Type B pancreatic cell (in vitro differentiated cells): ENCODE measurements at regions not wholly inside any gene's neighbourhood (a gene's known extent, or its start where the extent isn't known, plus 50 kb on each side); places are given as distances from the start of the nearest gene placed in this dataset.

Source experiments
- DNase-seq: peaks from one replicate; pipeline ENCODE4 v3.0.0; 2021; ENCODE audit warnings: mixed read lengths; ENCODE audit not compliant: unreplicated experiment; ENCODE audit errors: extremely low spot score
- H3K27ac Mint-ChIP-seq: 2 replicates; pipeline ENCODE4 v1.8.0; 2021; ENCODE audit warnings: mild to moderate bottlenecking, mixed read lengths
- H3K27me3 Mint-ChIP-seq: 2 replicates; pipeline ENCODE4 v1.8.0; 2021; ENCODE audit warnings: mixed read lengths
- H3K36me3 Mint-ChIP-seq: 2 replicates; pipeline ENCODE4 v1.8.0; 2021; ENCODE audit warnings: mixed read lengths
- H3K4me1 Mint-ChIP-seq: one replicate; pipeline ENCODE4 v1.8.0; 2021; ENCODE audit warnings: mixed read lengths; ENCODE audit not compliant: unreplicated experiment
- H3K4me3 Mint-ChIP-seq: 2 replicates; pipeline ENCODE4 v1.8.0; 2021; ENCODE audit warnings: mild to moderate bottlenecking, mixed read lengths
- H3K9me3 Mint-ChIP-seq: 2 replicates; pipeline ENCODE4 v1.8.0; 2021; ENCODE audit warnings: mixed read lengths
- TF ChIP-seq, protein P1 (sequence below): fragments of 200-600 bp; sonication (generic); conservative IDR thresholded peaks from 2 replicates; pipeline ENCODE4 v1.5.0; 2021; ENCODE audit warnings: antibody characterized with exemption, mild to moderate bottlenecking

DNA sequence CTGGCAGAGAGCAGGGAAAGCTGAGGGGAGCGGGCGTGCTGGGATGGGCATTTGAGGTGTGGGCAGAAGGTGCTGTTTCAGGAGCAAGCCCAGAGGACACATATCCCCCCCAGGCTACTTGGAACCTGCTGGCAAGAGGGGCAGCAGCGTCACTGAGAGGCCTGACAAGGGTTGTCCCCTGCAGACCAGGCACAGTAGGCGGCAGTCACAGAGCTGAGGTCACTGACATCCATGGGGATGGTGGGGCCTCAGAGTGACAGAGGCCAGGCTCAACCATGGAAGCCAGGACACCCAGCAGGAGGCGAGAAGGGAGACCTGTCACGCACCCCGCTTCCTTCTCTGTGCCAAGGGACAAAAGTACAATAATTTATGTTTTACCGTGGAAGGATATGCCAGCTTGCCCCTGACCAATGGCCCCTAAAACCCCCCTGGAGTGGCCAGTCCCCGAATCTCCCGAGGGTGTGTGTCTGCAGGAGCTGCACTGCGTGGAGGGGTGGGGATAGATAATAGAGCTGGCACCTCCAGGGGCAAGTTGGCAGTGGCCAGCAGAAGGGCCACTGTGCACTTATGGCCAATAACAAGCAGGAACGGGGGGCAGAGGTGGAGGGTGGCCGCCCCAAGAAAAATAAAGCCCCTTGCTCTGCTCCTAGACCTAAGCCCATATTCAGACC lies 86.3 kb upstream of the SLC66A3 start:
- no peak overlapping the region for H3K27ac Mint-ChIP-seq
- no peak for DNase-seq

GRCh38 chr2:11069566-11070185 lies 85.6 kb upstream of the SLC66A3 start:
- DNase-seq, result no peak
- H3K4me3 Mint-ChIP-seq, result no peak overlapping the region
- no peaks in the 10 kb centered on the region for H3K9me3 Mint-ChIP-seq
- H3K27ac Mint-ChIP-seq, result no peak overlapping the region
- no peaks in the 10 kb centered on the region for H3K36me3 Mint-ChIP-seq
- TF ChIP-seq, protein P1, sequence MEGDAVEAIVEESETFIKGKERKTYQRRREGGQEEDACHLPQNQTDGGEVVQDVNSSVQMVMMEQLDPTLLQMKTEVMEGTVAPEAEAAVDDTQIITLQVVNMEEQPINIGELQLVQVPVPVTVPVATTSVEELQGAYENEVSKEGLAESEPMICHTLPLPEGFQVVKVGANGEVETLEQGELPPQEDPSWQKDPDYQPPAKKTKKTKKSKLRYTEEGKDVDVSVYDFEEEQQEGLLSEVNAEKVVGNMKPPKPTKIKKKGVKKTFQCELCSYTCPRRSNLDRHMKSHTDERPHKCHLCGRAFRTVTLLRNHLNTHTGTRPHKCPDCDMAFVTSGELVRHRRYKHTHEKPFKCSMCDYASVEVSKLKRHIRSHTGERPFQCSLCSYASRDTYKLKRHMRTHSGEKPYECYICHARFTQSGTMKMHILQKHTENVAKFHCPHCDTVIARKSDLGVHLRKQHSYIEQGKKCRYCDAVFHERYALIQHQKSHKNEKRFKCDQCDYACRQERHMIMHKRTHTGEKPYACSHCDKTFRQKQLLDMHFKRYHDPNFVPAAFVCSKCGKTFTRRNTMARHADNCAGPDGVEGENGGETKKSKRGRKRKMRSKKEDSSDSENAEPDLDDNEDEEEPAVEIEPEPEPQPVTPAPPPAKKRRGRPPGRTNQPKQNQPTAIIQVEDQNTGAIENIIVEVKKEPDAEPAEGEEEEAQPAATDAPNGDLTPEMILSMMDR, result no peak
- peaks cover 31% of the 10 kb centered on the region for H3K27me3 Mint-ChIP-seq
- peaks cover 20% of the 10 kb centered on the region for H3K4me1 Mint-ChIP-seq

More for the DNA sequence above, 86.3 kb upstream of the SLC66A3 start:
- Mint-ChIP-seq H3K4me3 (no peak overlapping the region), H3K9me3 (no peaks in the 10 kb centered on the region), H3K4me1 (peaks cover 17% of the 10 kb centered on the region), H3K36me3 (no peaks in the 10 kb centered on the region), H3K27me3 (peaks cover 31% of the 10 kb centered on the region)
- TF ChIP-seq, protein P1, result no peak

DNA sequence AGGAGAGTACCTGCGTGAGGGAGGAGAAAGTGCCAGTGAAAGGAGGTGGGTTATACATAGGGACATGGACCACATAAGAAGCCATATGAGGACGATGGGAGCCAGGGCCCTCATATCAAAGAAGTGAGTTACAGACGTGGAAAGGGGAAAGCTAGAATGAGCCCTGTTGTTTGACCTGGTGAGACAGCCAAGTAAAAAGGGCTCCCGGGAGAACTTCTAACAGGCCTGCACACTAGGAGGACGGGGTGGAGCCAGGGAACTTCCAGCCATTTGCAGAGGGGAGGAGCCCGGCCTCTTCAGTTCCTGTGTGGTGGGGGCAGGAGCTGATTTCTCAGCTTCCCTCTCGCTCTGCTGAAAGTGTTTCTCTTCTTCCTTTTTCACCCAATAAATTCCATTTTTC lies 84.1 kb upstream of the SLC66A3 start:
- DNase-seq, result no peak
- Mint-ChIP-seq H3K27me3 (peaks cover 24% of the 10 kb centered on the region), H3K36me3 (no peaks in the 10 kb centered on the region), H3K4me1 (peaks cover 20% of the 10 kb centered on the region), H3K4me3 (no peak overlapping the region), H3K9me3 (no peaks in the 10 kb centered on the region), H3K27ac (no peak overlapping the region)
- TF ChIP-seq, protein P1, result no peak

DNA sequence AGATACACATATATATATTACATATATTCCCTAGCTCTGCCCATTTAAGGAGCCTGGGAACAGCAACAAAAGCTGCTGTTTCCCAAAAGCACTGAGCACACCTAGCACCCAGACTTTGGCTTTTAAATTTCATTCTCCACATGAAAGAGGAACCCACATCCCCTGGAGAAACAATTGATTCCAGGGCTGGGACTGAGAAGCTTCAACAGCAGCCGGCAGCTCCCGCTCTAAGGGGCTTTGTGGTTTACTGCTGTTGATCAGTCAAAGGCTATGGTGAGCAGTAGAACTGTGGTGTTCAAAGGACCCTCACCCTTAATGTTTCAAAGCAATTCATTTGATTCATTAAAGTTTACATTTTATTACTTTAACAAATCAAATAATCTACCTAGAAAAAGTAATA lies 83.3 kb upstream of the SLC66A3 start:
- Mint-ChIP-seq H3K27ac (no peak overlapping the region), H3K4me1 (peaks cover 20% of the 10 kb centered on the region), H3K27me3 (peaks cover 25% of the 10 kb centered on the region), H3K9me3 (no peaks in the 10 kb centered on the region), H3K36me3 (no peaks in the 10 kb centered on the region), H3K4me3 (no peak overlapping the region)
- DNase-seq, result no peak
- TF ChIP-seq, protein P1, result no peak

- Mint-ChIP-seq H3K4me1 (peaks cover 24% of the 10 kb centered on the region), H3K4me3 (no peak overlapping the region), H3K36me3 (no peaks in the 10 kb centered on the region), H3K27ac (no peak overlapping the region), H3K27me3 (peaks cover 28% of the 10 kb centered on the region), H3K9me3 (no peaks in the 10 kb centered on the region)
- TF ChIP-seq, protein P1, result no peak
- DNase-seq, result no peak
Observed at GRCh38 chr2:11072550-11072949, 82.7 kb upstream of the SLC66A3 start.
